Ishikawa (cell line): ENCODE measurements at regions not wholly inside any gene's neighbourhood (a gene's known extent, or its start where the extent isn't known, plus 50 kb on each side); places are given as distances from the start of the nearest gene placed in this dataset.

ENCODE experiments used
- CEBPB ChIP-seq: IDR thresholded peaks from 2 replicates; pipeline ENCODE4 v1.6.1; 2012
- CREB1 ChIP-seq: IDR thresholded peaks from 2 replicates; pipeline ENCODE4 v1.6.1; 2012; ENCODE audit warnings: low read depth
- EGR1 ChIP-seq: IDR thresholded peaks from 2 replicates; pipeline ENCODE4 v1.6.1; 2012
- EP300 ChIP-seq: IDR thresholded peaks from 2 replicates; pipeline ENCODE4 v1.6.1; 2012; ENCODE audit warnings: borderline replicate concordance
- FOXM1 ChIP-seq: IDR thresholded peaks from 2 replicates; pipeline ENCODE4 v1.6.1; 2012; ENCODE audit warnings: low read depth, borderline replicate concordance
- NFIC ChIP-seq: IDR thresholded peaks from 2 replicates; pipeline ENCODE4 v1.6.1; 2012
- RAD21 ChIP-seq: IDR thresholded peaks from 2 replicates; pipeline ENCODE4 v1.6.1; 2012; ENCODE audit warnings: low read depth
- TAF1 ChIP-seq: IDR thresholded peaks from 2 replicates; pipeline ENCODE4 v1.6.1; 2012; ENCODE audit warnings: low read depth, mild to moderate bottlenecking
- TCF12 ChIP-seq: IDR thresholded peaks from 2 replicates; pipeline ENCODE4 v1.6.1; 2012; ENCODE audit warnings: low read depth
- TEAD4 ChIP-seq: IDR thresholded peaks from 2 replicates; pipeline ENCODE4 v1.6.1; 2012
- YY1 ChIP-seq: IDR thresholded peaks from 2 replicates; pipeline ENCODE4 v1.6.1; 2012; ENCODE audit warnings: low read depth
- ZBTB7A ChIP-seq: IDR thresholded peaks from 2 replicates; pipeline ENCODE4 v1.6.1; 2012; ENCODE audit warnings: low read depth
- TF ChIP-seq, protein P1 (sequence below): IDR thresholded peaks from 2 replicates; pipeline ENCODE4 v1.6.1; 2012
- TF ChIP-seq, protein P2 (sequence below): IDR thresholded peaks from 2 replicates; pipeline ENCODE4 v1.6.1; 2012
- TF ChIP-seq, protein P3 (sequence below): IDR thresholded peaks from 2 replicates; pipeline ENCODE4 v1.6.1; 2012; ENCODE audit warnings: low read depth, mild to moderate bottlenecking

DNA sequence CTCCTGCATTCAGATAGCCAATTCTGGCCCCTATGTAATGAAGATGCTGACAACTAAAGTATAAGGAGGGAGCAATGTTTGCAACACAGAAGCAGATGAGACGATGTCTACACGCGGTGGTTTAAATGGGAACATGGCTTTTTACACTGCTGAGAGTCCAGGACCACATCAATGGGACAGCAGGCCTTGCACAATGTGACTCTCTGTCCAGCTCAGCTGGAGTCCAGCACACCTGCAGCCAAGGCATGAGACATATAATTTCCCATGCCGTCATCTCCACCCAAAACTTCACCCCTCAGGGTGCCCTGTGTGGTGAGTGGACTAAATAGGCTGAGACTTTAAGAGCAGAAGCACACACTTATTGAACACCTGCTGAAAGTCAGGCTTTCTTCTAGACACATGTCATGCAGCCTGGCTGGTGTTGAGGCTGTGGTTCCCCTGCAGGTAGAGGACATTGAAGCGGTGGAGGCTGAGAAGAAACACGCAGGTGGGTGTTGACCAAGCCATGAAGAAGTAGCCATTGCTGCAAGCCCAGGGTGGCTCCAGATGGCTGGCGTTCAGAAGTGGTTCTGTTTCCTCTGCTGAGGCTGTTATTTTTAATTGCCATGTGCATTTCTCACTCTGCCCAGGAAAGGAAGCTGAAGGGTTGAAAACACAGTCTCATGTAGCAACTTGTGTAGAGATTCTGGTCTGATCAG lies 345.6 kb downstream of the MYCN start:
- no peak for TF ChIP-seq FOXM1
- TF ChIP-seq, protein P1, sequence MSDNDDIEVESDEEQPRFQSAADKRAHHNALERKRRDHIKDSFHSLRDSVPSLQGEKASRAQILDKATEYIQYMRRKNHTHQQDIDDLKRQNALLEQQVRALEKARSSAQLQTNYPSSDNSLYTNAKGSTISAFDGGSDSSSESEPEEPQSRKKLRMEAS: no peak
- no peak for TF ChIP-seq TAF1
- TF ChIP-seq, protein P2, sequence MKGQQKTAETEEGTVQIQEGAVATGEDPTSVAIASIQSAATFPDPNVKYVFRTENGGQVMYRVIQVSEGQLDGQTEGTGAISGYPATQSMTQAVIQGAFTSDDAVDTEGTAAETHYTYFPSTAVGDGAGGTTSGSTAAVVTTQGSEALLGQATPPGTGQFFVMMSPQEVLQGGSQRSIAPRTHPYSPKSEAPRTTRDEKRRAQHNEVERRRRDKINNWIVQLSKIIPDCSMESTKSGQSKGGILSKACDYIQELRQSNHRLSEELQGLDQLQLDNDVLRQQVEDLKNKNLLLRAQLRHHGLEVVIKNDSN: no peak
- TF ChIP-seq EGR1: no peak
- no peak for TF ChIP-seq EP300
- no peak for TF ChIP-seq TCF12
- TF ChIP-seq TEAD4: no peak
- no peak for TF ChIP-seq NFIC
- TF ChIP-seq, protein P3, sequence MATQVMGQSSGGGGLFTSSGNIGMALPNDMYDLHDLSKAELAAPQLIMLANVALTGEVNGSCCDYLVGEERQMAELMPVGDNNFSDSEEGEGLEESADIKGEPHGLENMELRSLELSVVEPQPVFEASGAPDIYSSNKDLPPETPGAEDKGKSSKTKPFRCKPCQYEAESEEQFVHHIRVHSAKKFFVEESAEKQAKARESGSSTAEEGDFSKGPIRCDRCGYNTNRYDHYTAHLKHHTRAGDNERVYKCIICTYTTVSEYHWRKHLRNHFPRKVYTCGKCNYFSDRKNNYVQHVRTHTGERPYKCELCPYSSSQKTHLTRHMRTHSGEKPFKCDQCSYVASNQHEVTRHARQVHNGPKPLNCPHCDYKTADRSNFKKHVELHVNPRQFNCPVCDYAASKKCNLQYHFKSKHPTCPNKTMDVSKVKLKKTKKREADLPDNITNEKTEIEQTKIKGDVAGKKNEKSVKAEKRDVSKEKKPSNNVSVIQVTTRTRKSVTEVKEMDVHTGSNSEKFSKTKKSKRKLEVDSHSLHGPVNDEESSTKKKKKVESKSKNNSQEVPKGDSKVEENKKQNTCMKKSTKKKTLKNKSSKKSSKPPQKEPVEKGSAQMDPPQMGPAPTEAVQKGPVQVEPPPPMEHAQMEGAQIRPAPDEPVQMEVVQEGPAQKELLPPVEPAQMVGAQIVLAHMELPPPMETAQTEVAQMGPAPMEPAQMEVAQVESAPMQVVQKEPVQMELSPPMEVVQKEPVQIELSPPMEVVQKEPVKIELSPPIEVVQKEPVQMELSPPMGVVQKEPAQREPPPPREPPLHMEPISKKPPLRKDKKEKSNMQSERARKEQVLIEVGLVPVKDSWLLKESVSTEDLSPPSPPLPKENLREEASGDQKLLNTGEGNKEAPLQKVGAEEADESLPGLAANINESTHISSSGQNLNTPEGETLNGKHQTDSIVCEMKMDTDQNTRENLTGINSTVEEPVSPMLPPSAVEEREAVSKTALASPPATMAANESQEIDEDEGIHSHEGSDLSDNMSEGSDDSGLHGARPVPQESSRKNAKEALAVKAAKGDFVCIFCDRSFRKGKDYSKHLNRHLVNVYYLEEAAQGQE: peak; percentile 64
- TF ChIP-seq CEBPB: peak; percentile 71
- TF ChIP-seq ZBTB7A: no peak
- TF ChIP-seq RAD21: no peak

DNA sequence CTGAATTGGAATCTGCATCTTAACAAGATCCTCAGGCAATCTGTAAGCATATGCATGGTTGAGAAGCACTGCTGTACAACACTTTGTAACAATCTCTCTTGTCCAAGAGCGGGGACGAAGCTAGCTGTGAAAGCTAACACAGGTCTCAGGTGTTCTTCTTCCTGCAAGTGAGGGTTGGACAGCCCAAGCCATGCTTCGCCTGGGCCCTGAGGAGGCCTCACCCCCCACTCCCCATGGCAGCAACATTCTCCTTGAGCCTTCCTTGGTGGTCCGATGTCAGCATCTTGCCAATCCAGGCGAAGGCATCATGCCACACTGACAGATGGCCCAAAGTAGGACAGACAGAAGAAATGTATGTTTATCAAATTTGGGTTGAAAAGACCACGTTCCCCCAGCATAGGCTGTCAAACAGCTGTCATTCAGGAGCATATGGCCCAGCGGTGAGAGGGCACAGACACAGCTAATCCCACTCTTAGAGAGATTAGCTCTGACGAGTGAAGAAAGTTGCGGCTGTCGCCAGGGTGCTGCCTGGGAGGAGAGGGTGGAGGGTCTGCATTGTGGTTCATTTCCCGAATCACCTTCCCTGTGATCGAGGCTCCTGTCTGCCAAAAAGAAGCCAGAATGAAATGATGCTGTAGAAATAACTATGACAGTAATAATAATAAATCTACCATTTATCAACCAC lies 344.7 kb downstream of the MYCN start:
- TF ChIP-seq EGR1 (no peak), FOXM1 (no peak), RAD21 (no peak), YY1 (no peak), TCF12 (no peak), NFIC (no peak), TEAD4 (no peak), EP300 (no peak)
- TF ChIP-seq, protein P2: no peak
- TF ChIP-seq, protein P3: no peak

DNA sequence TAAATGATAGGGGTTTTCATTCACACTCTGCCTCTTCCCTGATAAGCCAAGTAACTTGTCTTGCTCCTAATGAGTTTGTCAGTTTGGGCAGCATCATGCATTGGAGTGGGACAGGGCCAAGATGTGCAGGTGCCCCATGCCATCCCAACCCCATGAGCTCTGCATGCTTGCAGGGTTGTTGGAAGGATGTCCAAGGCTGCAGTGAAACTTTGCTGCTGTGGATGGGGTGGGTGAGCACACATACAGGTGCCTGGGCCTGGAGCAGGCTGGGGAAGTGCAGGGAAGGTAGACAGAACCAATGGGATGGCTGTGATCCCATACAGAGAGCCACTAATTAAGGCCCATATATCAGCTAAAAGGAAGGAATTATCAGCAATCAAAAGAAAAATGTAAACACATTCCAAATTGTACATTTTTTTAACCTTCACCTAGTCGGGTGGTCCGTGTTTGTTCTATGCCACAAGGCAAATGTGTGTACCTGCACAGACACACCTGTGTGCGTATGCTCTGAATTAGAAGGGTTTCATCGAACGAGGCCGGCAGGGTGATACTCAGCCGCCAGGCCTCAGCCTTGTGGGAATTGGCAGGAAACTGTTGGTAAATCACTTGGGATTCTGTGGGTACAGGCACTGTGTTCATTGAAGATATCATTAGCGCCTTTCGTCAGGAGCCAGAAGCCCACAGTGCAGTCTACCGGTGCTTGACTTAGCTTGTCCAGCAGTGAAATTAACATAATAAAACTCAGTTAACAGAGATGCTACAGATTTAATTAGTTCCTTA lies 342.9 kb downstream of the MYCN start:
- no peak for TF ChIP-seq TCF12
- TF ChIP-seq CREB1: no peak

DNA sequence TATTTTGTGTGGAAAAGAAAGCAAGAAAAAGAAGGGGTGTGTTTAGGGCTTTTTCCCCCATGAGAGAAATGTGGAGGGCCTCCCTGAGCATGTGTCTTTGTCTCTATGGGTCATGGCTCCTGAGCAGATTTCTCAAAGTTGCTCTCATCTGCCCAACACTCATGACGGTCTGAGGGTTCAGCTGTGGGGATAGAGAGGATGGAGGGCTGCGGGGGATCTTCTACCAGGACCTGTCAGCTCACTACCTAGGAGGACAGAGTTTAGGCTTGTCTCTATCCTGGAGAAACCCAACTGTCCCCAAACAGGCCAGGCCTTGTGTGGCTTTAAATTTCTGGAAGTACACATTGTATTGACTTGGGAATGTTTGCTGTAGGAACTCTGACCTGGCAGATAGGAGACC lies 342.2 kb downstream of the MYCN start:
- TF ChIP-seq TCF12 (no peak), NFIC (no peak), TAF1 (no peak), CEBPB (no peak), RAD21 (no peak), YY1 (no peak), FOXM1 (no peak), TEAD4 (no peak), ZBTB7A (no peak), EGR1 (no peak)
- TF ChIP-seq, protein P2: no peak
- TF ChIP-seq, protein P3: no peak
- TF ChIP-seq, protein P1: no peak
